ENCODE measurements at regions not wholly inside any gene's neighbourhood (a gene's known extent, or its start where the extent isn't known, plus 50 kb on each side); places are given as distances from the start of the nearest gene placed in this dataset.

GRCh38 chr4:26239801-26240200, 81.0 kb upstream of the RBPJ start:
- TF ChIP-seq USF1 (IDR thresholded peaks at IDR 0.05) (no peak), MAX (IDR thresholded peaks at IDR 0.05) (no peak), ZBTB7A (IDR thresholded peaks at IDR 0.05; ENCODE audit: low read depth) (no peak), EGR1 (IDR thresholded peaks at IDR 0.05) (no peak), CEBPB (IDR thresholded peaks at IDR 0.05) (no peak), TAF1 (IDR thresholded peaks at IDR 0.05; ENCODE audit: low read depth) (no peak), EP300 (IDR thresholded peaks at IDR 0.05; ENCODE audit: borderline replicate concordance) (no peak), REST (IDR thresholded peaks at IDR 0.05; ENCODE audit: low read depth) (no peak), NFIC (IDR thresholded peaks at IDR 0.05) (no peak), FOXM1 (IDR thresholded peaks at IDR 0.05; ENCODE audit: borderline replicate concordance, low read depth) (no peak), TEAD4 (IDR thresholded peaks at IDR 0.05) (no peak)
